ENCODE measurements at regions not wholly inside any gene's neighbourhood (a gene's known extent, or its start where the extent isn't known, plus 50 kb on each side); places are given as distances from the start of the nearest gene placed in this dataset.

- no peak for DNase-seq (ENCODE audit: low read depth in 2 of 2)
These were observed 239.0 kb downstream of the SYK start for GRCh38 chr9:91040371-91041215.

GRCh38 chr9:91042024-91042423 lies 240.4 kb downstream of the SYK start:
- no peak for DNase-seq (ENCODE audit: low read depth in 2 of 2)

- no peak for DNase-seq (ENCODE audit: low read depth in 2 of 2)
These were observed 240.9 kb downstream of the SYK start for GRCh38 chr9:91042541-91042940.

GRCh38 chr9:91043056-91043810 lies 241.6 kb downstream of the SYK start:
- DNase-seq (ENCODE audit: low read depth in 2 of 2) = no peak

- no peak for DNase-seq (ENCODE audit: low read depth in 2 of 2)
These were observed 242.2 kb downstream of the SYK start for GRCh38 chr9:91043811-91044175.

GRCh38 chr9:91044354-91044753 lies 242.7 kb downstream of the SYK start:
- no peak for DNase-seq (ENCODE audit: low read depth in 2 of 2)

GRCh38 chr9:91045041-91045440 lies 243.4 kb downstream of the SYK start:
- DNase-seq (ENCODE audit: low read depth in 2 of 2) = no peak

GRCh38 chr9:91047529-91047928 lies 245.9 kb downstream of the SYK start:
- no peak for DNase-seq (ENCODE audit: low read depth in 2 of 2)

- peak; percentile 44 to 50 for DNase-seq (ENCODE audit: low read depth in 2 of 2)
These were observed 246.5 kb downstream of the SYK start for GRCh38 chr9:91047993-91048607.

- no peak for DNase-seq (ENCODE audit: low read depth in 2 of 2)
These were observed 247.1 kb downstream of the SYK start for GRCh38 chr9:91048749-91049148.

GRCh38 chr9:91053824-91054223 lies 252.2 kb downstream of the SYK start:
- DNase-seq (ENCODE audit: low read depth in 2 of 2) = no peak

GRCh38 chr9:91055845-91056244 lies 254.2 kb downstream of the SYK start:
- no peak for DNase-seq (ENCODE audit: low read depth in 2 of 2)

- no peak for DNase-seq (ENCODE audit: low read depth in 2 of 2)
These were observed 254.9 kb downstream of the SYK start for GRCh38 chr9:91056486-91056885.

GRCh38 chr9:91056917-91057316 lies 255.3 kb downstream of the SYK start:
- DNase-seq (ENCODE audit: low read depth in 2 of 2) = no peak

- DNase-seq (ENCODE audit: low read depth in 2 of 2) = no peak
These were observed 258.1 kb downstream of the SYK start for GRCh38 chr9:91059713-91060112.

- peak; percentile 90 to 91 for DNase-seq (ENCODE audit: low read depth in 2 of 2)
These were observed 259.1 kb downstream of the SYK start for GRCh38 chr9:91060520-91061343.

- no peak for DNase-seq (ENCODE audit: low read depth in 2 of 2)
These were observed 259.9 kb downstream of the SYK start for GRCh38 chr9:91061506-91061905.

GRCh38 chr9:91062281-91062680 lies 260.7 kb downstream of the SYK start:
- DNase-seq (ENCODE audit: low read depth in 2 of 2) = no peak

GRCh38 chr9:91063471-91063870 lies 261.9 kb downstream of the SYK start:
- DNase-seq (ENCODE audit: low read depth in 2 of 2) = no peak

- no peak for DNase-seq (ENCODE audit: low read depth in 2 of 2)
These were observed 263.8 kb downstream of the SYK start for GRCh38 chr9:91065231-91066041.

- no peak for DNase-seq (ENCODE audit: low read depth in 2 of 2)
These were observed 264.4 kb downstream of the SYK start for GRCh38 chr9:91066042-91066415.

All from fibroblast of skin of left biceps (primary cell).